ENCODE measurements at regions not wholly inside any gene's neighbourhood (a gene's known extent, or its start where the extent isn't known, plus 50 kb on each side); places are given as distances from the start of the nearest gene placed in this dataset.

- no peak for TF ChIP-seq CTCF (IDR thresholded peaks at IDR 0.05)
- no peak for TF ChIP-seq POLR2A (IDR thresholded peaks at IDR 0.05)
Measured at GRCh38 chr12:60724984-60725383, 1129.2 kb downstream of the SLC16A7 start.
